Endometrial microvascular endothelial cells (primary cell): ENCODE measurements at regions not wholly inside any gene's neighbourhood (a gene's known extent, or its start where the extent isn't known, plus 50 kb on each side); places are given as distances from the start of the nearest gene placed in this dataset.

Experiments used
- in situ Hi-C: cut with HindIII; loops from 2 replicates; pipeline ENCODE4 v1.10.0; 2017; ENCODE audit warnings: low sequenced_read_pairs, low pct_unique_long_range_greater_than_20kb; ENCODE audit errors: inconsistent ontology term

- in situ Hi-C loops, result no loop called here
Observed at GRCh38 chr15:39447881-39448280, 133.0 kb upstream of the THBS1 start.

GRCh38 chr15:39448409-39448808, 132.5 kb upstream of the THBS1 start:
- in situ Hi-C loops, result no loop called here

- in situ Hi-C loops, result no loop called here
Observed at GRCh38 chr15:39451121-39451688, 129.7 kb upstream of the THBS1 start.

DNA sequence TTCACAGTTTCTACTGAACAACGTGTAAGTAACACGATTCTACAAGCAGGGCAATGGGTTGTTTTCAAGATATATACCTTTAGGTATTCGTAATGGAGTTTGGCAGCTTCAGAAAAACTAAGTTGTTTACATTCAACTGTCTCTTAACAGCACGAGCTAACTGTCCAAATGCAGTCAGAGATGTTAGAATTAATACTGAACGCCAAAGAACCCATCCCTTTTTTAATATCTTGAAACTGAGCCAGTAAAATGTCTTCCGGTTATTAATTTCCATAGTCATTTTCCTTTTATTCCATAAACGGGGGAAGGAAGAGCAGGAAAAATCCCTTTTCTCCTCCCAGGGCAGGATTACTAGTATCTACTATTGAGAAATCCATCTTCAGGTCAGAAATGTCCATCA, 129.0 kb upstream of the THBS1 start:
- in situ Hi-C loops, result no loop called here

GRCh38 chr15:39453620-39454019, 127.3 kb upstream of the THBS1 start:
- in situ Hi-C loops, result no loop called here

GRCh38 chr15:39454189-39454986, 126.5 kb upstream of the THBS1 start:
- in situ Hi-C loops, result no loop called here

- in situ Hi-C loops, result no loop called here
Observed at GRCh38 chr15:39455471-39455991, 125.3 kb upstream of the THBS1 start.

DNA sequence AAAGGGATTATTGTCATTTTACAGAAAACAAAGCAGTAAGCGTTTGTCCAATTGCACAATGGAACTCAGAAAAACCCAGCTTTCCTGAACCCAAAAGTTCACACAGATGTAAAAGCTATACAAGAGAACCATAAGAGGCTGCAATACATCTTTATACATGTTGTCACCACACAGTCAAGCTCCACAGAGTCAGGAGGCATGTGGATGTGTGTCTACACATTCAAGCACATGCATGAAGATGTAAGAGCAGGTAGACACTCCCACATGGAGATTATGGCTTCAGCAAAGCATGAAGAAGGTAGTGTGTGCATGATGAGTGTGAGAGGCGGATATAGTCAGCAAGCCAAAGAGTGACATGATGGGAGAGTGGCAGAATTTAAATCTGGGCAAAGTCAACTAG, 124.7 kb upstream of the THBS1 start:
- in situ Hi-C loops, result no loop called here

- in situ Hi-C loops, result no loop called here
Observed at GRCh38 chr15:39456582-39457330, 124.1 kb upstream of the THBS1 start.

GRCh38 chr15:39458131-39458530, 122.7 kb upstream of the THBS1 start:
- in situ Hi-C loops, result no loop called here

- in situ Hi-C loops, result no loop called here
Observed at GRCh38 chr15:39459548-39459947, 121.3 kb upstream of the THBS1 start.

- in situ Hi-C loops, result no loop called here
Observed at GRCh38 chr15:39460748-39461147, 120.1 kb upstream of the THBS1 start.

GRCh38 chr15:39461536-39462130, 119.2 kb upstream of the THBS1 start:
- in situ Hi-C loops, result no loop called here

- in situ Hi-C loops, result no loop called here
Observed at GRCh38 chr15:39462691-39463090, 118.2 kb upstream of the THBS1 start.

DNA sequence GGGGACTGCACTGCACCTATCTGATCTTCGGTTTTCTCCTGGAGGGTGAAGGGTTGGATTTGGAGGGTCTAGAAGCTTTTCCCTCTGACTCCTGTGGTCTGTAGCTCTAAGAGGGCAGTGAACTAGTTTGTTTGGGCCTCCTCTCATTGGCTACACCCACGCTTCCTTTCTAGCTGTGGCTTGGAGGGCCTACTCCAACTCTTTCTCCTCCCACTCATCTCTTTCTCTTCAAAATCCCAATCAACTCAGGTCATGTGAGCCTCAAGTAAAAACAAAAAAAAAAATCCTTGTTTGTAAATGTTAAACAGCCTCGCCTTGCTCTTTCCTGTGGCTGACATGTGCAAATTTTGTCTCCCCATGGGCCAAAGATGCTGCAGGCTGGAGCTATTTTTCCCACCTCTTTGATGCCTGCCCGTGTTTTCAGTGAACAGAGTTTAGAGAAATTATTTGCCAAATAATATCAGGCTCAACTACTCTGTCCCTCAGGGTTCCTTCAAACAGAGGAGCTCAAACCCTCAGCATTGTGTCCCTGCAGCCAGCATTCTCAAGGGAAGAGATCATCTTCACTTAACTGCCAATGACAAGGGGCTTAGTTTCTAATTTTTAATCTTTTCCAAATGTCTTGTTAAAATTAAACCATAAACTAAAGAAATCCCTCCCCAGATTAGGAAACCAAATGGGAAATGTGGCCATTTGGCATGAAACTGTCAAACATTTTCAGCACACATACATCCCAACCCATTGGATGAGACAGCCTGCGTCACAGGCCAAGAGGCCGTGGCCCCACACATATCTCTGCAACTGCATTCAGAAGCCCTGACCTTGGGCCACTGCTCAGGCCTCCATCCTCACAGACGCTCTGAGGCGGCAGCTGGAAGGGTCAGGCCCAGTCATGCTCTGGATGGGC, 114.8 kb upstream of the THBS1 start:
- in situ Hi-C loops, result no loop called here

- in situ Hi-C loops, result no loop called here
Observed at GRCh38 chr15:39466750-39467105, 114.2 kb upstream of the THBS1 start.

- in situ Hi-C loops, result no loop called here
Observed at GRCh38 chr15:39468331-39468730, 112.5 kb upstream of the THBS1 start.

DNA sequence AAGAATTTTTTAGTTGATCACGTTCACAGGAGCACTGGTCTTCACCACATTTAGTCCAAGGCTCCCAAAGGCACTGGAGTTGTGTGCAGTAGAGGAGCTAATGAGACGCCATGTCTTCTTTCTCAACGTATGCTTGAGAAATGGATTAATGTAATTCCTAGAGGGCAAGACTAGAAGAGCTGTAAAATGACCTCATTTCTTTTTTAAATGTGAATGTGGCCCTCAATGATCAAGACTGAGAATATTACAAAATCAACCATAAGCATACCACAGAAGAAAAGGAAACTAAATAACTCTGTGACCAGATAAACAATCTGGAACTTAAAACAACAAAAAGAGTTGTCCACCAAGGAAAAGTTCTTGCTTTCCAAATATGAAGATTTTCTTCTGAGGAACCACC, 112.1 kb upstream of the THBS1 start:
- in situ Hi-C loops, result no loop called here
